GM12873 (cell line): ENCODE measurements at regions not wholly inside any gene's neighbourhood (a gene's known extent, or its start where the extent isn't known, plus 50 kb on each side); places are given as distances from the start of the nearest gene placed in this dataset.
A peak's percentile ranks its signal among the peaks of the same experiment; 100 is the strongest.

Source experiments
- CTCF ChIP-seq: IDR thresholded peaks from 2 replicates; pipeline ENCODE4 v1.5.1; 2012; ENCODE audit warnings: low read depth, mild to moderate bottlenecking, moderate library complexity, low read length, control low read depth; ENCODE audit not compliant: insufficient read depth; ENCODE audit errors: missing control alignments

DNA sequence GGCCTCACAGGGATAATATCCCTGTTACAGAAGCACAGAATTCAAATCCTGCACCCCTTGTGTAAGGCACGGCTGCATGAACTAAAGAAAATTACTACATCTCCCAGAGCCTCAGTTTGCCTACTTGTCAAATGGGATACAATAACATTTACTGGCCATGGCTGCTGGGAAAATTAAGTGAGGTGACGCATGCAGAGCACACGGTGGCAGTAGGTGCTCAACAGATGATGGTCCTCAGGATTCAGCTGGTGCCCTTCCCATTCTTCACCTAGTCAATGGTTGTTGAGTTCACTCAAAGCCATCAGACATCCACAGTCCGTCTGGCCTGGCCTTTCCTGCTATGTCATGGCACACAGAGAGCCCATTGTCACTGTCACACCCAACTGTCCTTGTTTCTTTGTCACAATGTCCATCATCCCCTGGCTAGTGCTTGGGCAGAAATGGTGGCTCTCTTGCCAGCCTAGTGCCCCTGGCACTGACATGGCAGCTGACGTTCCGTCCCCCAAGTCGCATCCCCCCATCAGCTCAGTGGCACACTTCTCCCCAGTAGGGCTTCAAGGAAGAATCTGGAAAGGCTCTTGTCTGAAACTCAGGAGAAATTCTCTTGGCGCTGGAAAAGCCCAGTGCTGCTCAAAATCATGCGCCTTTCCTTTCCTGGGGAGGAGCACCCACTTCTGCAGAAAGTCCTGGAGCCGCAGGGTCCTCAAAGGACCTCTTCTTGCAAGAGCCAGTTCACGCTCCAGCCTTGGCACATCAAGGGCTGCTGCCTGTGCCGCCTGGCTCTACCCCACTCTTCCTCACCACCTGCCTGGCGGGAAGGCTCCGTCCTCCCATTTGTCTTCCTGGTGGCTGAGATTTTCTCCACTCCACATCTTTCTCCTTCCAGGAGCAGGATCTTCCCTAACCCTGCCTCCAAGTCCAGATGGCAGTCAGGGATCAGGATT is 55.9 kb upstream of the SLC66A3 start:
- TF ChIP-seq CTCF: peak; percentile 24

DNA sequence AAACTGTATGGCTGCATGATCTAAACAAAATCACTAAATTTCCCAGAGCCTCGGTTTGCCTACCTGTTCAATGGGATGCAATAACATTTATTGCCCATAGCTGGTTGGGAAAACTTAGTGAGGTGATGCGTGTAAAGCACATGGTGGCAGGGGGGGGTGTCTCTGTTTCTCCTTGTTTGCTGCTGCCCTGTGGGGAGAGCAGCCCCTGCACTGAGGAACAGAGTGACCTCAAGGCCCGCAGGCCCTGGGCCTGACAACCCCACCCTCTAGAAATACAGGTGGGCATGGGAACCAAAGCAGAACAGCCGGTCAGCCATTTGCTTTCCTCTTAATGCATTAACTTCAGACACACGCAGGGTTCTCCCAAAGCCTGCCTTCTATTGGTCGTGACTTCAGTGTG is 55.1 kb upstream of the SLC66A3 start:
- TF ChIP-seq CTCF: no peak

GRCh38 chr2:11100976-11101375 is 54.3 kb upstream of the SLC66A3 start:
- no peak for TF ChIP-seq CTCF

- TF ChIP-seq CTCF: no peak
Measured at GRCh38 chr2:11101430-11101829, 53.8 kb upstream of the SLC66A3 start.

GRCh38 chr2:11102466-11102865 is 52.8 kb upstream of the SLC66A3 start:
- no peak for TF ChIP-seq CTCF

- TF ChIP-seq CTCF: no peak
Measured at GRCh38 chr2:11102956-11103860, 52.1 kb upstream of the SLC66A3 start.
